K562 (cell line): ENCODE measurements at regions not wholly inside any gene's neighbourhood (a gene's known extent, or its start where the extent isn't known, plus 50 kb on each side); places are given as distances from the start of the nearest gene placed in this dataset.

Experiments used
- AFF1 ChIP-seq, 2 experiments: fragments of 450-650 bp; IDR thresholded peaks; 2 replicates each; pipeline ENCODE4 v1.6.1; 2018; ENCODE audit warnings: mild to moderate bottlenecking in 2 of 2, low read depth in 1 of 2; ENCODE audit not compliant: partially characterized antibody in 2 of 2
- CC2D1A ChIP-seq: fragments of 450-650 bp; IDR thresholded peaks from 2 replicates; pipeline ENCODE4 v1.6.1; 2017; ENCODE audit warnings: mild to moderate bottlenecking
- MNT ChIP-seq, 2 experiments: fragments of 450-650 bp; conservative IDR thresholded peaks; 2 replicates each; pipeline ENCODE4 v1.6.1; 2017; ENCODE audit warnings: mild to moderate bottlenecking in 2 of 2, moderate library complexity in 2 of 2
- NFYB ChIP-seq: IDR thresholded peaks from 2 replicates; pipeline ENCODE4 v1.6.1; 2011; ENCODE audit warnings: mild to moderate bottlenecking, moderate library complexity; ENCODE audit not compliant: insufficient read length; ENCODE audit errors: extremely low read depth
- SMAD3 ChIP-seq: fragments of 450-650 bp; formaldehyde crosslinking; conservative IDR thresholded peaks from 2 replicates; pipeline ENCODE4 v1.4.0; 2020; ENCODE audit warnings: mild to moderate bottlenecking
- TRIM28 ChIP-seq: fragments of 450-650 bp; IDR thresholded peaks from 2 replicates; pipeline ENCODE4 v1.6.1; 2017
- ZNF444 ChIP-seq: fragments of 250-450 bp; sonication (Bioruptor Pico); IDR thresholded peaks from 2 replicates; pipeline ENCODE4 v1.4.0; 2020; ENCODE audit warnings: mild to moderate bottlenecking, moderate library complexity
- ZNF583 ChIP-seq: fragments of 250-450 bp; sonication (Bioruptor Pico); IDR thresholded peaks from 2 replicates; pipeline ENCODE4 v1.4.0; 2020
- ZNF609 ChIP-seq: sonication (generic); formaldehyde crosslinking; IDR thresholded peaks from 2 replicates; pipeline ENCODE4 v1.8.1; 2023; ENCODE audit warnings: missing genetic modification reagents, mild to moderate bottlenecking, borderline replicate concordance
- TF ChIP-seq, protein P1 (sequence below): fragments of 250-450 bp; sonication (Bioruptor Pico); IDR thresholded peaks from 2 replicates; pipeline ENCODE4 v1.4.0; 2020; ENCODE audit warnings: borderline replicate concordance
- TF ChIP-seq, protein P2 (sequence below): fragments of 450-650 bp; formaldehyde crosslinking; IDR thresholded peaks from 2 replicates; pipeline ENCODE4 v1.4.0; 2022; ENCODE audit warnings: mild to moderate bottlenecking, moderate library complexity

DNA sequence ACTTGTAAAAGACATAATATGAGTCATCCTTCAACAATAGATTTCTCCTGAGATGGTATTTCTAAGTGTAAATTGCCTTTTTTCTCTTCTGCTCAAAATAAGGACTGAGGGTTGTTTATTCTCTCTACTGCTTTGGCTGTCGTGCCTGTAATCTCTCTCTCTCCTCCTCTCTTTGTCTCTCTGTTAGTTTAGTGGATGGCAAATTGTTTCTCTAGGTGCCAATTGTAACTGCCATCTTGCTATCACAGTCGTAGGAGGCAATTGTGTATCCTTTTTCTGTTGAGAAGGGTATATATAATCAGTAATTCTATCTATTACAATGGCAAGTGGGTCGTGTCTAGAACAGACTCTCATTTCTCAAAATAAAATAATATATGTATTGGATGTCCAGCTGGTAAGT lies 545.0 kb upstream of the FBXO33 start (continued):
- TF ChIP-seq AFF1 (IDR thresholded peaks at IDR 0.05; ENCODE audit: low read depth in 1 of 2, partially characterized antibody in 2 of 2) (no peak), ZNF583 (CRISPR knock-in tag) (no peak), CC2D1A (no peak), MNT (conservative IDR thresholded peaks at IDR 0.05) (no peak), NFYB (no peak), TRIM28 (no peak), SMAD3 (CRISPR knock-in tag) (no peak), ZNF609 (CRISPR knock-in tag) (no peak), ZNF444 (CRISPR knock-in tag) (no peak)
- TF ChIP-seq, protein P1, sequence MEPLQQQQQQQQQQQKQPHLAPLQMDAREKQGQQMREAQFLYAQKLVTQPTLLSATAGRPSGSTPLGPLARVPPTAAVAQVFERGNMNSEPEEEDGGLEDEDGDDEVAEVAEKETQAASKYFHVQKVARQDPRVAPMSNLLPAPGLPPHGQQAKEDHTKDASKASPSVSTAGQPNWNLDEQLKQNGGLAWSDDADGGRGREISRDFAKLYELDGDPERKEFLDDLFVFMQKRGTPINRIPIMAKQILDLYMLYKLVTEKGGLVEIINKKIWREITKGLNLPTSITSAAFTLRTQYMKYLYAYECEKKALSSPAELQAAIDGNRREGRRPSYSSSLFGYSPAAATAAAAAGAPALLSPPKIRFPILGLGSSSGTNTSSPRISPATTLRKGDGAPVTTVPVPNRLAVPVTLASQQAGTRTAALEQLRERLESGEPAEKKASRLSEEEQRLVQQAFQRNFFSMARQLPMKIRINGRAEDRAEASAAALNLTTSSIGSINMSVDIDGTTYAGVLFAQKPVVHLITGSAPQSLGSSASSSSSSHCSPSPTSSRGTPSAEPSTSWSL (CRISPR knock-in tag) = no peak
- TF ChIP-seq, protein P2, sequence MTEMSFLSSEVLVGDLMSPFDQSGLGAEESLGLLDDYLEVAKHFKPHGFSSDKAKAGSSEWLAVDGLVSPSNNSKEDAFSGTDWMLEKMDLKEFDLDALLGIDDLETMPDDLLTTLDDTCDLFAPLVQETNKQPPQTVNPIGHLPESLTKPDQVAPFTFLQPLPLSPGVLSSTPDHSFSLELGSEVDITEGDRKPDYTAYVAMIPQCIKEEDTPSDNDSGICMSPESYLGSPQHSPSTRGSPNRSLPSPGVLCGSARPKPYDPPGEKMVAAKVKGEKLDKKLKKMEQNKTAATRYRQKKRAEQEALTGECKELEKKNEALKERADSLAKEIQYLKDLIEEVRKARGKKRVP (CRISPR knock-in tag) = no peak
